A673 (cell line): ENCODE measurements at regions not wholly inside any gene's neighbourhood (a gene's known extent, or its start where the extent isn't known, plus 50 kb on each side); places are given as distances from the start of the nearest gene placed in this dataset.

Source experiments
- BruUV-seq: library from RNA; stranded (reverse); fragments of 400-500 nt; replicated peaks from 2 replicates; lab custom pipeline; 2021; lab: Mats Ljungman, UMichigan
- CTCF ChIA-PET: fragments of 300-600 bp; sonication (Branson Sonifier 250); formaldehyde crosslinking; loops from one replicate; lab custom pipeline; 2022; ENCODE audit warnings: antibody characterized with exemption; lab: Charles Lee
- POLR2A ChIA-PET: fragments of 300-600 bp; sonication (Branson Sonifier 250); formaldehyde crosslinking; loops from one replicate; lab custom pipeline; 2022; ENCODE audit warnings: antibody characterized with exemption; ENCODE audit not compliant: low non-redundant PET; lab: Charles Lee
- DNase-seq: peaks from one replicate; pipeline ENCODE4 v3.0.0-alpha.2; 2015; ENCODE audit warnings: low spot score
- H3K27ac ChIP-seq: fragments of 200-600 bp; sonication (generic); 2 replicates; pipeline ENCODE4 v1.5.1; 2016; ENCODE audit warnings: mixed run types, low read depth, mild to moderate bottlenecking, mixed read lengths, antibody characterized with exemption, low read length; ENCODE audit not compliant: poor library complexity, severe bottlenecking
- H3K27me3 ChIP-seq: fragments of 200-600 bp; sonication (generic); replicated peaks from 2 replicates; pipeline ENCODE4 v1.6.1; 2017; ENCODE audit warnings: mixed run types, low read depth, mild to moderate bottlenecking, mixed read lengths, antibody characterized with exemption, low read length; ENCODE audit not compliant: insufficient read depth, poor library complexity
- H3K36me3 ChIP-seq: fragments of 200-600 bp; sonication (generic); 2 replicates; pipeline ENCODE4 v1.6.1; 2016; ENCODE audit warnings: mixed run types, mild to moderate bottlenecking, mixed read lengths, antibody characterized with exemption, low read length; ENCODE audit not compliant: insufficient read depth, poor library complexity, severe bottlenecking
- H3K4me1 ChIP-seq: fragments of 200-600 bp; sonication (generic); 2 replicates; pipeline ENCODE4 v1.6.1; 2017; ENCODE audit warnings: mixed run types, mild to moderate bottlenecking, mixed read lengths, antibody characterized with exemption, low read length; ENCODE audit not compliant: insufficient read depth, poor library complexity, severe bottlenecking
- H3K4me3 ChIP-seq: fragments of 200-600 bp; sonication (generic); 2 replicates; pipeline ENCODE4 v1.5.1; 2016; ENCODE audit warnings: low read depth, mixed run types, mild to moderate bottlenecking, mixed read lengths, low read length; ENCODE audit not compliant: poor library complexity, severe bottlenecking
- H3K9me3 ChIP-seq: fragments of 200-600 bp; sonication (generic); 2 replicates; pipeline ENCODE4 v1.6.1; 2016; ENCODE audit warnings: mixed run types, low read depth, mild to moderate bottlenecking, mixed read lengths, antibody characterized with exemption, low read length; ENCODE audit not compliant: poor library complexity, severe bottlenecking
- CTCF ChIP-seq: fragments of 300-800, 200-600 bp; sonication (generic); conservative IDR thresholded peaks from 2 replicates; pipeline ENCODE4 v1.5.1; 2017; ENCODE audit warnings: low read depth, mild to moderate bottlenecking, antibody characterized with exemption, low read length, moderate library complexity, mixed read lengths
- EZH2 ChIP-seq: fragments of 200-600 bp; sonication (generic); IDR thresholded peaks from 2 replicates; pipeline ENCODE4 v1.6.1; 2017; ENCODE audit warnings: borderline replicate concordance, low read depth, mild to moderate bottlenecking, mixed read lengths, antibody characterized with exemption, low read length; ENCODE audit not compliant: poor library complexity, severe bottlenecking
- intact Hi-C: fragments of 100-400 bp; cut with micrococcal nuclease; formaldehyde crosslinking; loops from one replicate; pipeline ENCODE4 v1.10.0; 2022; ENCODE audit not compliant: unreplicated experiment

- no peak for DNase-seq
- TF ChIP-seq EZH2: no peak
- no peak for TF ChIP-seq CTCF
- no peaks in the 10 kb centered on the region for H3K36me3 ChIP-seq
- CTCF ChIA-PET: no interaction called here
- no peak overlapping the region for H3K4me3 ChIP-seq
- no TSS peak for BruUV-seq
- no peaks in the 10 kb centered on the region for H3K9me3 ChIP-seq
- H3K27ac ChIP-seq: no peak overlapping the region
- H3K27me3 ChIP-seq: no peaks in the 10 kb centered on the region
- POLR2A ChIA-PET: no interaction called here
- H3K4me1 ChIP-seq: no peaks in the 10 kb centered on the region
- intact Hi-C loops: no loop called here
Measured at GRCh38 chr9:32177396-32177795, 207.0 kb upstream of the ACO1 start.

- CTCF ChIA-PET: interaction anchor here (0.6 kb wide), 1 partner anchor 71 kb away, joined by 3 read pairs; no protein-coding TSS in a partner anchor
- no peak for TF ChIP-seq EZH2
- no peak for TF ChIP-seq CTCF
- no peak for DNase-seq
- Histone ChIP-seq H3K36me3 (no peaks in the 10 kb centered on the region), H3K4me3 (no peak overlapping the region), H3K9me3 (no peaks in the 10 kb centered on the region), H3K27ac (no peak overlapping the region), H3K27me3 (no peaks in the 10 kb centered on the region), H3K4me1 (no peaks in the 10 kb centered on the region)
- POLR2A ChIA-PET: no interaction called here
- intact Hi-C loops: no loop called here
- BruUV-seq: no TSS peak
Measured at GRCh38 chr9:32180597-32180996, 203.8 kb upstream of the ACO1 start.

- no peak for DNase-seq
- no peak overlapping the region for H3K4me3 ChIP-seq
- no peaks in the 10 kb centered on the region for H3K4me1 ChIP-seq
- no peak overlapping the region for H3K27ac ChIP-seq
- no peaks in the 10 kb centered on the region for H3K9me3 ChIP-seq
- H3K36me3 ChIP-seq: no peaks in the 10 kb centered on the region
- no peaks in the 10 kb centered on the region for H3K27me3 ChIP-seq
- no TSS peak for BruUV-seq
- POLR2A ChIA-PET: no interaction called here
- CTCF ChIA-PET: no interaction called here
- no peak for TF ChIP-seq CTCF
- TF ChIP-seq EZH2: no peak
- intact Hi-C loops: no loop called here
Measured at GRCh38 chr9:32200241-32200640, 184.2 kb upstream of the ACO1 start.
